ENCODE measurements at regions not wholly inside any gene's neighbourhood (a gene's known extent, or its start where the extent isn't known, plus 50 kb on each side); places are given as distances from the start of the nearest gene placed in this dataset.

DNA sequence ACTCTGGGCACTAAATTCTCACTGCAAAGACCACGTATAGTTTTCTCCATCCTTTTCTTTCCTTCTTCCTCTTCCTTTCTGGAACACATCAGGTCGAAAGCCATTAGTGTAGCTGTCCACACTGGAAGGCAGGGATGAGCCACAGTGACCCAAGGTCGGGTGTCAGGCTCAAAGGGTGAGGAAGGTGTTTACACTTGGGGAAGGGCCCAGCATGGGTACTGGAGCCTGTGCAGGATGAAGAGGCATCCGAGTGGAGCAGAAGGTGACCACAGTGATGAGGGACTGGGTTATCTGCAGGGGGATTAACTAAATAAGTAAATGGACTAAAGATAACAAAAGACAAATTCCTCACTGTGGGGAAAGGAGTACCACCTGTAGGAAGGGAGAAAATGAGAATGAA, 164.0 kb downstream of the SOX9 start:
- TF ChIP-seq, protein P1, sequence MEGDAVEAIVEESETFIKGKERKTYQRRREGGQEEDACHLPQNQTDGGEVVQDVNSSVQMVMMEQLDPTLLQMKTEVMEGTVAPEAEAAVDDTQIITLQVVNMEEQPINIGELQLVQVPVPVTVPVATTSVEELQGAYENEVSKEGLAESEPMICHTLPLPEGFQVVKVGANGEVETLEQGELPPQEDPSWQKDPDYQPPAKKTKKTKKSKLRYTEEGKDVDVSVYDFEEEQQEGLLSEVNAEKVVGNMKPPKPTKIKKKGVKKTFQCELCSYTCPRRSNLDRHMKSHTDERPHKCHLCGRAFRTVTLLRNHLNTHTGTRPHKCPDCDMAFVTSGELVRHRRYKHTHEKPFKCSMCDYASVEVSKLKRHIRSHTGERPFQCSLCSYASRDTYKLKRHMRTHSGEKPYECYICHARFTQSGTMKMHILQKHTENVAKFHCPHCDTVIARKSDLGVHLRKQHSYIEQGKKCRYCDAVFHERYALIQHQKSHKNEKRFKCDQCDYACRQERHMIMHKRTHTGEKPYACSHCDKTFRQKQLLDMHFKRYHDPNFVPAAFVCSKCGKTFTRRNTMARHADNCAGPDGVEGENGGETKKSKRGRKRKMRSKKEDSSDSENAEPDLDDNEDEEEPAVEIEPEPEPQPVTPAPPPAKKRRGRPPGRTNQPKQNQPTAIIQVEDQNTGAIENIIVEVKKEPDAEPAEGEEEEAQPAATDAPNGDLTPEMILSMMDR (IDR thresholded peaks at IDR 0.05): no peak
- TF ChIP-seq POLR2A (IDR thresholded peaks at IDR 0.05): no peak

Data from testis (tissue), 2 donors.